Calu3 (cell line): ENCODE measurements at regions not wholly inside any gene's neighbourhood (a gene's known extent, or its start where the extent isn't known, plus 50 kb on each side); places are given as distances from the start of the nearest gene placed in this dataset.

Source experiments
- BruUV-seq: library from RNA; stranded (reverse); fragments of 400-500 nt; replicated peaks from 2 replicates; lab custom pipeline; 2021; lab: Mats Ljungman, UMichigan
- CTCF ChIA-PET: fragments of 300-600 bp; sonication (Branson Sonifier 250); formaldehyde crosslinking; loops from one replicate; lab custom pipeline; 2022; ENCODE audit warnings: antibody characterized with exemption; lab: Charles Lee
- DNase-seq: peaks from one replicate; pipeline ENCODE4 v3.0.0; 2022
- H3K27ac Mint-ChIP-seq: one replicate; pipeline ENCODE4 v1.8.0; 2022; ENCODE audit warnings: mixed read lengths; ENCODE audit not compliant: unreplicated experiment
- H3K27me3 Mint-ChIP-seq: one replicate; pipeline ENCODE4 v1.8.0; 2022; ENCODE audit warnings: mixed read lengths; ENCODE audit not compliant: unreplicated experiment
- H3K36me3 Mint-ChIP-seq: one replicate; pipeline ENCODE4 v1.8.0; 2022; ENCODE audit warnings: mild to moderate bottlenecking, moderate library complexity, mixed read lengths; ENCODE audit not compliant: insufficient read depth, unreplicated experiment
- H3K4me1 Mint-ChIP-seq: one replicate; pipeline ENCODE4 v1.8.0; 2022; ENCODE audit warnings: mild to moderate bottlenecking, low read depth, mixed read lengths; ENCODE audit not compliant: unreplicated experiment
- H3K4me3 Mint-ChIP-seq: one replicate; pipeline ENCODE4 v1.8.0; 2022; ENCODE audit warnings: mild to moderate bottlenecking, low read depth, moderate library complexity, mixed read lengths; ENCODE audit not compliant: unreplicated experiment
- H3K9me3 Mint-ChIP-seq: one replicate; pipeline ENCODE4 v1.8.0; 2022; ENCODE audit warnings: low read depth, mixed read lengths; ENCODE audit not compliant: unreplicated experiment
- intact Hi-C: fragments of 100-400 bp; cut with micrococcal nuclease; formaldehyde crosslinking; loops from one replicate; pipeline ENCODE4 v1.10.0; 2022; ENCODE audit not compliant: unreplicated experiment
- TF ChIP-seq, protein P1 (sequence below): fragments of 200-600 bp; IDR thresholded peaks from one replicate; pipeline ENCODE4 v1.8.0; 2022; ENCODE audit warnings: antibody characterized with exemption; ENCODE audit not compliant: unreplicated experiment

GRCh38 chrX:124240422-124240821, 92.0 kb upstream of the TEX13D start:
- no peaks in the 10 kb centered on the region for H3K4me1 Mint-ChIP-seq
- H3K4me3 Mint-ChIP-seq, result no peak overlapping the region
- DNase-seq, result no peak
- no peaks in the 10 kb centered on the region for H3K36me3 Mint-ChIP-seq
- no TSS peak for BruUV-seq
- H3K27me3 Mint-ChIP-seq, result peaks cover 78% of the 10 kb centered on the region
- intact Hi-C loops, result no loop called here
- no peak overlapping the region for H3K27ac Mint-ChIP-seq
- CTCF ChIA-PET, result no interaction called here
- no peaks in the 10 kb centered on the region for H3K9me3 Mint-ChIP-seq
- TF ChIP-seq, protein P1, sequence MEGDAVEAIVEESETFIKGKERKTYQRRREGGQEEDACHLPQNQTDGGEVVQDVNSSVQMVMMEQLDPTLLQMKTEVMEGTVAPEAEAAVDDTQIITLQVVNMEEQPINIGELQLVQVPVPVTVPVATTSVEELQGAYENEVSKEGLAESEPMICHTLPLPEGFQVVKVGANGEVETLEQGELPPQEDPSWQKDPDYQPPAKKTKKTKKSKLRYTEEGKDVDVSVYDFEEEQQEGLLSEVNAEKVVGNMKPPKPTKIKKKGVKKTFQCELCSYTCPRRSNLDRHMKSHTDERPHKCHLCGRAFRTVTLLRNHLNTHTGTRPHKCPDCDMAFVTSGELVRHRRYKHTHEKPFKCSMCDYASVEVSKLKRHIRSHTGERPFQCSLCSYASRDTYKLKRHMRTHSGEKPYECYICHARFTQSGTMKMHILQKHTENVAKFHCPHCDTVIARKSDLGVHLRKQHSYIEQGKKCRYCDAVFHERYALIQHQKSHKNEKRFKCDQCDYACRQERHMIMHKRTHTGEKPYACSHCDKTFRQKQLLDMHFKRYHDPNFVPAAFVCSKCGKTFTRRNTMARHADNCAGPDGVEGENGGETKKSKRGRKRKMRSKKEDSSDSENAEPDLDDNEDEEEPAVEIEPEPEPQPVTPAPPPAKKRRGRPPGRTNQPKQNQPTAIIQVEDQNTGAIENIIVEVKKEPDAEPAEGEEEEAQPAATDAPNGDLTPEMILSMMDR, result no peak

DNA sequence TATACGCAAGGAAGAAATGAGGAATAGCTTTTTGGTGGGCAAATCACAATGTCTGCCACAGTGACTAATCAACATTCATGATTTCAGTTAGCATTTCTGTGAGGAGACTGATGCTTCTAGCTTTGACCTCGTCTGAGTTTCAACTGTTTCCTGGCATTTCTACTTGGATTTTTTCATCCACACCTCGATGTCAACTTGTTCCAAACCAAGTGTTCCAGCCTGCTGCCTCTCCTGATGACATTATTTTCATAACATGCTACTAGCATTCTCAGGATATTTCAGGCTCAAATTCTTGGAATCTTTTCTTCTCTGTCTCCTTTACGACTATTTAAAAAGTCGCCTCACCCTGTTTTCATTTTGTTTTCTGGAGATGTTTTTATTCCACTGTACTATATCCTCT, 90.3 kb upstream of the TEX13D start:
- intact Hi-C loops, result no loop called here
- Mint-ChIP-seq H3K9me3 (no peaks in the 10 kb centered on the region), H3K27me3 (peaks cover 66% of the 10 kb centered on the region), H3K4me1 (no peaks in the 10 kb centered on the region), H3K27ac (no peak overlapping the region), H3K36me3 (no peaks in the 10 kb centered on the region), H3K4me3 (no peak overlapping the region)
- CTCF ChIA-PET, result no interaction called here
- TF ChIP-seq, protein P1, result no peak
- DNase-seq, result no peak
- no TSS peak for BruUV-seq

GRCh38 chrX:124249345-124249744, 83.1 kb upstream of the TEX13D start:
- Mint-ChIP-seq H3K9me3 (no peaks in the 10 kb centered on the region), H3K27me3 (no peaks in the 10 kb centered on the region), H3K4me1 (no peaks in the 10 kb centered on the region), H3K4me3 (no peak overlapping the region), H3K36me3 (no peaks in the 10 kb centered on the region), H3K27ac (no peak overlapping the region)
- no TSS peak for BruUV-seq
- DNase-seq, result no peak
- intact Hi-C loops, result no loop called here
- TF ChIP-seq, protein P1, result no peak
- CTCF ChIA-PET, result no interaction called here

DNA sequence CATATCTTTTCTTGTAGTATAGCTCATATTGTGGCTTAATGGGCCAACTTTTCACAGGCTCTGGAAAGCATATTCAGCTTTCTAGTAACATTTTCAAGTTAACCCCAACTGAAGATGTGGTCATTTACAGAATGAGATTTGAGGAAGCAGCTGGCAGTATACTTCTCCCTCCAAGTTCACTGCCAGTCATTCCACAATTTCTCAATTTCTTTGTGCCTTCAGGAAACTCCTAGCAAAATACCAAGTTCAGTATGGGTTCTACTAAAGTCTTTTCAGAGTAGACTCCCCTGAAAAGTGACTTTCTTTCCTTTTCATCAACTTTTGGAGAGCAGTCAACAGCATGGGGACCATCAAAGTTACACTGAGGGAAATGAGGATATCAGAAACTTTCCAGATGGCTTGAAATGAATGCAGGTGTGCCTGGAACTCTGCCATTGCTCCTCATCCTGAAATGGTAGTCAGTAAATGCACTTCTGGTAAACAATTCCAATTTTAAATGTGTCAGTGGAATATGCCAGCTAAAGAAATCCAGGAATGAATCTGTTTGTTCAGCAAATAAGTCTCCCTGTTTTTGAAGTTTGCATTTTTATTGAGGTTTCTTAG, 81.5 kb upstream of the TEX13D start:
- Mint-ChIP-seq H3K4me3 (no peak overlapping the region), H3K36me3 (no peaks in the 10 kb centered on the region), H3K27ac (no peak overlapping the region), H3K27me3 (no peaks in the 10 kb centered on the region), H3K4me1 (no peaks in the 10 kb centered on the region), H3K9me3 (no peaks in the 10 kb centered on the region)
- CTCF ChIA-PET, result no interaction called here
- no peak for DNase-seq
- intact Hi-C loops, result no loop called here
- TF ChIP-seq, protein P1, result no peak
- BruUV-seq, result no TSS peak
